Activated naive CD4-positive, alpha-beta T cell treated with Interleukin-2 at 50 U/mL for 16 hours (primary cell): ENCODE measurements at regions not wholly inside any gene's neighbourhood (a gene's known extent, or its start where the extent isn't known, plus 50 kb on each side); places are given as distances from the start of the nearest gene placed in this dataset.

Experiments used
- DNase-seq: peaks from one replicate; pipeline ENCODE4 v3.0.0-alpha.2; 2020

DNA sequence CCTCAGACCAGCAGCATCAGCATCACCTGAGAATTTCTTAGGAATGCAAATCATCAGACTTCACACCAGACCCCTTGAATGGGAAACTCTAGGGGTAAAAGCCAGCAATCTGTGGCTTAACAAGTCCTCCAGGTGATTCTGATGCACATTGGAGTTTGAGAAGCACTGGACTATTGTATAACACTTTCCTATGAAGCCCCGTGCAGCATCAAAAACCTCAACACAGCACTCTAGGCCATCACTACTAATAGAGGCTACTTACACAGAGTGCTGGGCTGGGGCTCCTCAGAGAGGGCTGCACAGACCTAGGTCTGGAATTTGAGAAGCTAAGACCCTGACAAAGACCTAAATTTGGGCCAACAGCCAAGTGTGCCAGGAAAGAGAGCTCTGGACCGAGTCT, 95.7 kb upstream of the ARAP3 start:
- no peak for DNase-seq

DNA sequence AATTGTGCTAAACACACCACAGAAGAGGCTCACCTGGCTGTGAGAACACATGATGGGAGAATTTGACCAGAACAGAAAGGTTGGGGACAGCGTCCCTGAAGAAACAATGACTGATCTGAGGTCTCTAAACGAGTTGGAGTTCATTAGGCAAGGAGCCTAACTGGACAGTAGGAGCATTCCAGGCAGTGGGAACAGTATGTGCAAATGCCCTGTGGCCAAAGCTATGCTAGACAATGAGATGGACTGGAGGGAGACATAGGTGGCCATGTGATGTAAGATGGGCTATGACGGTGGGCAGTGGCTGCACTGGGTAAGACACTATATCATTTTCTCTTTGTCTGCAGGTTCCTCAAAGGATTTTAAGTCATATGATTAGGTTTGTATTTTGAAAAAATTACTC, 95.1 kb upstream of the ARAP3 start:
- no peak for DNase-seq

DNA sequence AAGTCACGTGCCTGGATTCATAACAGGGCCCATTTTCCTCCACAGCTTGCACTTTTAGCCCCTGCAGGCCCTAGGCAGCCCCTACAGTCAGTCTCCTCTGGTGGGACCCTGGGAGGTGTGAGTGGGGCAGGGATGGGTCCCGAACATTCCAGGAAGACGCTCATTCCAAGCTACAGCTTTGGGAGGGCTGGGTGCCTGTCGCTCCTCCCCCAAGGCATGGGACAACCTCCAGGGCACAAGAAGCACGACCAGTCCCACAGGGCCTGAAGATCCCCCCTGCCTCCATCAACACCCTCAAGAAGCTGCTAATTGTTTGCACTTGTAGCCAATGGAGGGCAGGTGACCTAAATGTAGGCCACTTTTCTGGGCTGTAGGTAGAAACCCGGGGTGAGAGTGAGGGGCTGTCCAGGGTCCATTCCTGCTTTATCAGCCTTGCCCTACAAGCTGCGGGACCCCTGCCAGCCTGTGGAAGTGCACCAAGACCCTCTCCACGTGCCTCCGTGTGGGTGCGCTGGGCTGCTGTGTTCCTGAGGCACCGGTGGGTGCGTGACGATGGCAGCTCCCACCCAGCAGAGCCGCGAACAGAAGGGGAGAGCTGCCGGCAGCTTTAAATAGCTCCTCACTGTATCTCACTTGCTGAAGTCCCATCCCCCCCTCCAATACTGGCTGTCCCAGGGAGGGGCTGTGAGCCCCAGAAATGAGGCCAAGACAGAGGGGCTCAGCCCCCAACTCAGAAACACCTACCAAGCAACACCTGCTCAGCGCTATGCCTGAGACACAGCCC, 91.9 kb upstream of the ARAP3 start:
- DNase-seq = no peak

DNA sequence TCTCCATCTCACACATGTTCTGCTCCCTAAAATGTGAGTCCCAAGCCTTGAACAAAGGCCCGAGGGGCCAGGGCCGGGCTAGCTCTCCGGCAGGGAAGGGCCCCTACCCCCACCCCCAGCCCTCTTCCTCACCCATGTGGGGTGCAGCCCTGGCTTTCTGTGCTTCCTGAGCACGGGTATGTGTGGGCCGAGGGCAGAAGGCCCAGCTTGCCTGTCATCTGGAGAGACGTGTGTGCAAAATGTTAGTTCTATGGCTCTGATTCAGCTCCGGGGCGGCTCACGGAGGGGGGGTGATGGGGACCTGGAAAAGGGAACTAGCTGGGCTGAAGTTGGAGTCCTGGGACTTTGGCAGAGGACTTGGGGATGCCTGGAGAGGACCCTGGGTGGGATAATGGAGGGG, 90.3 kb upstream of the ARAP3 start:
- no peak for DNase-seq

DNA sequence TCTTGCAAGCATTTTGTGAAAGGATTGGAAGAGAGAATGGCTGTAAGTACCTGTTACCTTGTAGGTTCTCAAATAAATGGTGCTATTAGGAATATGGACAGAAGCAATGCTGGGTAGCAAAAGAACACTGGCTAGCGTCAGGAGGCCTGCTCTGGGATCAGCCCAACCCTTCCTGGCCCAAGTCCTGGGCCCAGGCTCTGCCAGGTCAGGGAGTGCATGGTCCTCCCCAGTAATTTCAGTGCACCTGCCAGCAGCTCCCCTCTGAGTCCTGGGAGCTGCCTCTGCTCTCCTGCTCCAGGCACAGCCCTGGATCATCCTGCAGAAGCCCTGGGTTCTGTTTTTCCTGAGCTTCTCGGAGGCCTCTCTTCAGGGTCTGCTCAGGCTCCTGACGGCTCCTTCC, 89.5 kb upstream of the ARAP3 start:
- DNase-seq = no peak

DNA sequence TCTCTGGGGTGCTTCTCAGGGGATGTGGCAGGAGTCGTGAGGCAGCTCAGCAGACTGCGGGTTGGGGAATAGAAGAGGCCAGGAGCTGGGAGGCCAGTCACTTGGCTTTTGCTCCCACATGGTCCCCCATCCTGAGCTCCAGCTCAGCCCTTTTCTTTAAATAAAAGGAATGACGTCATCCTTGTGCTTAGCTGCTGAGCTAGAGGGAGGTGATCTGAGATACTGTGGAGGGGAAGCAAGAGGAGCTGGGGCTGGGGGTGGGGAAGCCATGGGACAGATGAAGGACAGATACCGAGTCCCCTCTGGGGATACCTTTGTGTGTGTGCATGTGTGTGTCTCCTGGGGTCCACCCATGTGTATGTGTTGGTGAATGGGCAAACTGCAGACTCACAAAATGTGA, 89.0 kb upstream of the ARAP3 start:
- no peak for DNase-seq

DNA sequence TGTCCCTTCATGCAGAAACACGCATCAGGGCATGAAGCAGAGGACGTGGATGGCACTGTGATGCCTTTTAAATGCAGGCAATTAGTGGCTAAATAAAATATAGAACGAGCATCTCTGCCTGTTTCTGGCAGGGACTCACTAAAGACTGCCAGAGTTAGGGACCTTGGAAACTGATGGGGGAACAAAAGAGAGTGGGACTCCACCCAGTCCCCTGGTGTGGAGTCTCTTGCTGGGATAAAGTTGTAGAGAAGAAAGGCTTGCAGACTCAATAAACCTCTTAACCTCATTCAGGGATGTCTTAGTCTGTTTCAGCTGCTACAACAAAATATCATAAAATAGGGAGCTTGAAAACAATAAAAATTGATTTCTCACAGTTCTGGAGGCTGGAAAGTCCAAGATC, 87.6 kb upstream of the ARAP3 start:
- no peak for DNase-seq

- no peak for DNase-seq
These were observed 85.6 kb upstream of the ARAP3 start for GRCh38 chr5:141767671-141768070.

DNA sequence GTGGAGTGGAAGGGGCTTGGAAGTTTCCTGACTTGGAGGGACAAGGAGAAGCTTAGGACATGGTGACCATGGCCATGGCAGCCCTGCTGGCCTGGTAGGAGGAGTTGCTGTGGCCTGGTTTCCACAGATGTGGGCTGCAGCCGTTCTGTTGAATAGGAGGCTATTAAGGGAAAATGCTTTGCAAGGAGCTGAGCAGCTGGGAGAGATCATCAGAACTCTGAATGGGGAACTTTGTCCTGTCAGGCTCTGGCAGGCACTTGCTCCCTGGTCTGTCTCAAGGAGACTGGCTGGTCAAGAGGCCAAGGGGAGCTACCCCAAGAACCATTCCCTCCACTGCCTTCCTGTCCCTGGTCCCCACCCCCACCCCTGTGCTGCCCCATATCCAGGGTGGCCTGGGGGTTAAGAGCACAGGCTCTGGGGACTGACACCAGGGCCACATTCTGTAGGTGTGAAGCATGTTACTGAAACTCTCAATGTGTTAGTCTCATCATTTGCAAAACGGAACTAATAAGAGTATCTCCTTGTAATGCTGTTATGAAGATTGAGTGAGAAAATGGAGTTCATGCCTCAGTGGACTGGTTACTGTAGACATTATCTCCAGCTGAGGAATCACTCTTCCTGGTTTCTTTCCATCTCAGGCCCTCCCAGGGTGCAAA, 84.0 kb upstream of the ARAP3 start:
- no peak for DNase-seq

- no peak for DNase-seq
These were observed 81.5 kb upstream of the ARAP3 start for GRCh38 chr5:141763541-141763940.

- DNase-seq = no peak
These were observed 80.8 kb upstream of the ARAP3 start for GRCh38 chr5:141762790-141763368.

- no peak for DNase-seq
These were observed 80.3 kb upstream of the ARAP3 start for GRCh38 chr5:141762316-141762715.

DNA sequence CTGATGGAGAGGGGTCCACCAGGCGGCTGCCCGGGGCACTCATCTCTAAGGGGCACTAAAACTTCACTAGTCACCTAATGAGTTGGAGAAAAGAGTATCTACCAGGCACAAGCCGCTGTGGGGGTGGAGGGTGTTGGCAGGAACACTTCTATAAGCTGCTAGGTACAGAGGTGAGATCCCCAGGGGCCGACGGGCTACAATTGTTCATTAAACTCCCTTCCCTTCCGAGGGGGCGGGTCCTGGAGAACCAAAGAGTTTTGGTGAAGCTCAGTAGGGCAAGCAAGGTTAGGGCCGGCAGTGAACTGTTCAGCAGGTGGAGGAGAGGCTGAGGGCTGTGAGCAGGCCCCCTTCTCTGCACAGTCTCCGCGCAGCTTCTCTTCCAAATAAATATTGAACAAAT, 78.7 kb upstream of the ARAP3 start:
- DNase-seq = no peak

DNA sequence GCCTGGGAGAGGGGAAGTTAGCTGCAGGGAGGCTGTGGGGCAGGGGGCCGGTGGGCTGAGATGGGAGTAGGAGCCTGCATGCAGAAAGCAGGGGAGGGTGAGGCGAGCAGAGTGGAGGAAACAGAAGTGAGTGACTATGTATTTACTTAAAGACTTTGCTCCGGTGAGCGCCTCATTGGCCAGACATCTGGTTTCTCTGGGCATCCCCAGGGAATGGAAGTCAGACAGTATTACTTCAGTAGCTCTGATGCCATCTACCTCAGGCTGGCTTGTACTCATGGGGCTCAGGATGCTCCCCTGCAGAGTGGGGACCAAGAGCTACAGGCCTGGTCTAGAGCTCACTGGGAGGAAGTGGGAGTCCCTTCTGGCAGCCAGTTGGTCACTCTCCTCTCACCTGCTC, 78.2 kb upstream of the ARAP3 start:
- DNase-seq = no peak

GRCh38 chr5:141758310-141758998, 76.4 kb upstream of the ARAP3 start:
- DNase-seq = peak; percentile 3

GRCh38 chr5:141757402-141757801, 75.4 kb upstream of the ARAP3 start:
- DNase-seq = no peak

GRCh38 chr5:141756196-141756595, 74.2 kb upstream of the ARAP3 start:
- no peak for DNase-seq

- no peak for DNase-seq
These were observed 72.1 kb upstream of the ARAP3 start for GRCh38 chr5:141753971-141754713.

DNA sequence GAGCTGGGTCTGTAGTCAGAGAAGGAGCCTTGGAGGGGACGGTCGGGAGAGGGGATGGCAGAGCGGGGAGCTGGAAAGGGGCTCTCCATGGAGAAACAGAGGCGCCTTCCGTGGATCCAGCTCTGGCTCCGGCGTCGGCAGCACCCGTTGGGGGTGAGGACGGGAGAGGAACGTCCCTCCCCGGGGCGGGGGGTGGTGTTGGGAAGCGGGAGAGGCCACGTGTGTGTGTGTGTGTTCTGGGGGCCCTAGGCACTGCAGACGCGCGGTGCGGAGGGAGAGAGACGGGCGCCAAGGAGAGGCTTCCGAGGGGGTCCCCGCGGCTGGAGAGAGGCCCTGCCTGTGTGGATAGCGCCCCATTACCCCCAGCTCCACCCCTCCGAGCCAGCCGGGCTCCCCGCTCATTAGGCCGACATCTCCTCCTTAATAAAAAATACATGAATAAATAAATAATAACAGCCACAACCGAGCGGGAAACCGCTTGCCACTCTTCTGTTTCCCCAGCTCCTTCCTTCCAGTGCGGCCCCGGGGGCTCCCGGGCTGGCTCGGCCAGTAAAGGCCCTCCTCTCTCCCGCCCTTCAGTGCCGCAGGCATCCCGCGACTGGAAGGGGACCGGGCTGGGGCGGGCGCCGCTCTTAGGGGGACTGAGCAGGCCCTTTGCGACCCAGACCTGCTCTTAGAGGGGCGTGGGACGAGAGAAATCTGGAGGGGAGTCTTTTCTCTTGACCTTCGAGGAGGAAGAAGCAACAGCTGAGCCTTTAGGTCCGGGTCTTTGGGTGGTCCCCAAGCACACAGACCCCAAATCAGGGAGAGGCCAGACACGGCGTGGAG, 71.3 kb upstream of the ARAP3 start:
- no peak for DNase-seq

GRCh38 chr5:141747152-141748141, 65.4 kb upstream of the ARAP3 start:
- no peak for DNase-seq

GRCh38 chr5:141746395-141746794, 64.4 kb upstream of the ARAP3 start:
- no peak for DNase-seq
